ENCODE measurements at regions not wholly inside any gene's neighbourhood (a gene's known extent, or its start where the extent isn't known, plus 50 kb on each side); places are given as distances from the start of the nearest gene placed in this dataset.
"Not testable (repeated sequence)": the region's sequence is repeated elsewhere in the genome, so short reads cannot be mapped to it uniquely, and the experiment has no call there.

DNA sequence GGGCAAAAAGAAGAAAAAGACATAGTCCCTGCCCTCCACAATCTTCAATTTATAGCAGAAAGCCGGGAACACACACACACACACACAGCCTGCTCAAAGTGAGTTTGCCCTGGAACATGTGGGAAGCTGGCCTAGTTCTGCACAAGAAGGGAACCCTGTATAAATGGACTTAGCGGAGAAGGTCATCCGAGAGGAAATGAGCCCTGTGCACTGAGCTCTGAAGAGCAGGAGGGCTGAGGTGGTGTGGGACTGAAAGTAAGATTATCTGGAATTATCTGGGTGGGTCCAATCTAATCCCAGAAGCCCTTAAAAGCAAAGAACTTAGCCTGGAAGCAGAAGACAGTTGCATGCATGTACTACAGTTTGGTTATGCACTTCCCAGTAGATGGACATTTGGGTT lies 90.0 kb upstream of the CTSV start:
- no peak overlapping the region for H3K27ac ChIP-seq (ENCODE audit: poor library complexity, severe bottlenecking)
- no peak overlapping the region for H3K4me3 ChIP-seq (ENCODE audit: severe bottlenecking)
- H3K4me1 ChIP-seq (ENCODE audit: insufficient read depth, poor library complexity, severe bottlenecking) = no peaks in the 10 kb centered on the region
- DNase-seq (ENCODE audit: low spot score) = no peak
- TF ChIP-seq, protein P1, sequence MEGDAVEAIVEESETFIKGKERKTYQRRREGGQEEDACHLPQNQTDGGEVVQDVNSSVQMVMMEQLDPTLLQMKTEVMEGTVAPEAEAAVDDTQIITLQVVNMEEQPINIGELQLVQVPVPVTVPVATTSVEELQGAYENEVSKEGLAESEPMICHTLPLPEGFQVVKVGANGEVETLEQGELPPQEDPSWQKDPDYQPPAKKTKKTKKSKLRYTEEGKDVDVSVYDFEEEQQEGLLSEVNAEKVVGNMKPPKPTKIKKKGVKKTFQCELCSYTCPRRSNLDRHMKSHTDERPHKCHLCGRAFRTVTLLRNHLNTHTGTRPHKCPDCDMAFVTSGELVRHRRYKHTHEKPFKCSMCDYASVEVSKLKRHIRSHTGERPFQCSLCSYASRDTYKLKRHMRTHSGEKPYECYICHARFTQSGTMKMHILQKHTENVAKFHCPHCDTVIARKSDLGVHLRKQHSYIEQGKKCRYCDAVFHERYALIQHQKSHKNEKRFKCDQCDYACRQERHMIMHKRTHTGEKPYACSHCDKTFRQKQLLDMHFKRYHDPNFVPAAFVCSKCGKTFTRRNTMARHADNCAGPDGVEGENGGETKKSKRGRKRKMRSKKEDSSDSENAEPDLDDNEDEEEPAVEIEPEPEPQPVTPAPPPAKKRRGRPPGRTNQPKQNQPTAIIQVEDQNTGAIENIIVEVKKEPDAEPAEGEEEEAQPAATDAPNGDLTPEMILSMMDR (IDR thresholded peaks at IDR 0.05; ENCODE audit: poor library complexity, severe bottlenecking) = no peak
- ATAC-seq (ENCODE audit: low read depth) = no peak
- H3K27me3 ChIP-seq (ENCODE audit: insufficient read depth, poor library complexity, severe bottlenecking) = no peaks in the 10 kb centered on the region
- H3K36me3 ChIP-seq (ENCODE audit: low read depth) = no peaks in the 10 kb centered on the region
- no peaks in the 10 kb centered on the region for H3K9me3 ChIP-seq (ENCODE audit: severe bottlenecking)

DNA sequence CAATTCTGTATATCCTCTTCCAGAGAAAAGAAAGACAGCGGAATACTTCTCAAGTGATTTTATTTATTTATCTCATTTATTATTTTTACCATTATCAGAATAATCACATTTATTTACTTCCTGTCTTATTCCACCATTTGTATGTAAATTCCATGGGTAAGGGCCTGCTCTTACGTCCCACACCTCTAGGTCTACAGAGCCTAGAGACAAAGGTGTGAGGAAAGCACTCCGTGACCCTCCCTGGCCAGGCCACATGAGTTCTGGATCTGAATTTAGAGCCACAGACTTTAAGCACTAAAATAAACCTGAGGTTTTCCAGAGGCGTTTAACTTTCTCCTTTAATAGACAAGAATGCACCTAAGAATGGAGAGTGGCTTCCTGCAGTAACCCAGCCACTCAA lies 85.3 kb upstream of the CTSV start:
- H3K9me3 ChIP-seq (ENCODE audit: severe bottlenecking) = no peaks in the 10 kb centered on the region
- H3K27me3 ChIP-seq (ENCODE audit: insufficient read depth, poor library complexity, severe bottlenecking) = no peaks in the 10 kb centered on the region
- no peak overlapping the region for H3K27ac ChIP-seq (ENCODE audit: poor library complexity, severe bottlenecking)
- H3K4me3 ChIP-seq (ENCODE audit: severe bottlenecking) = no peak overlapping the region
- DNase-seq (ENCODE audit: low spot score) = no peak
- no peaks in the 10 kb centered on the region for H3K36me3 ChIP-seq (ENCODE audit: low read depth)
- TF ChIP-seq, protein P1 (IDR thresholded peaks at IDR 0.05; ENCODE audit: poor library complexity, severe bottlenecking) = no peak
- H3K4me1 ChIP-seq (ENCODE audit: insufficient read depth, poor library complexity, severe bottlenecking) = no peaks in the 10 kb centered on the region
- ATAC-seq (ENCODE audit: low read depth) = no peak

DNA sequence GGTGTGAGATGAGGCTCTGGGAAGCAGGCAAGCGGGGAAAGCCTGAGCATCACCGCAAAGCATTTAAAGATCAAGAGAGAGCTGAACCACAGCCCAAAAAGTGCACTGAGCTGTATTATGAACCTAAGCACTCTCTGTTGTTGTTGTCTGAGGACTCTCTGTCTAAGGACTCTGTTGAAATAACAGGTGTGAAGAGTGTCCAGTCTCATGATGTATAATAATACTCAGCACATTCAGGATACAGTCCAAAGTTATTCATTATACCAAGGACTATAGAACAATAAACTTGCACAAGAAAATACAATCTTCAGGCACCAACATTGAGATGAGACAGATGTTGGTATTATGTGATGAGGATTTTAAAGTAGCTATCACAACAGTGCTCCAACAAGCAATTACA lies 71.8 kb upstream of the CTSV start:
- Histone ChIP-seq H3K9me3 (ENCODE audit: severe bottlenecking) (no peaks in the 10 kb centered on the region), H3K36me3 (ENCODE audit: low read depth) (no peaks in the 10 kb centered on the region), H3K27ac (ENCODE audit: poor library complexity, severe bottlenecking) (no peak overlapping the region), H3K4me1 (ENCODE audit: insufficient read depth, poor library complexity, severe bottlenecking) (peaks cover under 1% of the 10 kb centered on the region), H3K27me3 (ENCODE audit: insufficient read depth, poor library complexity, severe bottlenecking) (no peaks in the 10 kb centered on the region), H3K4me3 (ENCODE audit: severe bottlenecking) (no peak overlapping the region)
- no peak for DNase-seq (ENCODE audit: low spot score)
- TF ChIP-seq, protein P1 (IDR thresholded peaks at IDR 0.05; ENCODE audit: poor library complexity, severe bottlenecking) = no peak
- ATAC-seq (ENCODE audit: low read depth) = no peak

DNA sequence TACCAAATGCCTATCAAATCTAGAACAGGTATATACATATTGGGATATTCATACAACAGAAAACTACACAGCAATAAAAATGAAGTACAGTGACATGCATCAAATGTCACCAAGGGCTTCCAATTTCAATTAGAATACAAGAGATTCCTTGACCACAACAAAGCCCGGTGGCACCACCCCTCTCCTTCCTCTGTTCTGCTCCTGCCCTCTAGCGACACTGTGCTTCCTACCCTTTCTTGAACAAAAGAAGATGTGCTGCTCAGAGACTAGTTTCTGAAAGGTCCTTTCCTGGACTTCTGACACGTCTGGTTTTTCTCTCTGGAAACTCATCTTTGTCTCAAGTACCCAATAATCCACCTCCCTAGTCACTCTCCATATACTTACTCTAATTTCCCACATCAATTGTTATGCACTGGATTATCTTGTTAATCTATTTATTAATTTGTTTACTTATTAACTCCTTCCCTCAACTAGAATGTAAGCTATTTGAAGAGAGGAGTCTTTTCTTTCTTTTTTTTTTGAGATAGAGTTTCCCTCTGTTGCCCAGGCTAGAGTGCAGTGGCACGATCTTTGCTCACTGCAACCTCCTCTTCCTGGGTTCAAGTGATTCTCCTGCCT lies 70.4 kb upstream of the CTSV start:
- Histone ChIP-seq H3K9me3 (ENCODE audit: severe bottlenecking) (no peaks in the 10 kb centered on the region), H3K4me3 (ENCODE audit: severe bottlenecking) (no peak overlapping the region), H3K27ac (ENCODE audit: poor library complexity, severe bottlenecking) (no peak overlapping the region), H3K27me3 (ENCODE audit: insufficient read depth, poor library complexity, severe bottlenecking) (no peaks in the 10 kb centered on the region), H3K36me3 (ENCODE audit: low read depth) (no peaks in the 10 kb centered on the region), H3K4me1 (ENCODE audit: insufficient read depth, poor library complexity, severe bottlenecking) (peaks cover 11% of the 10 kb centered on the region)
- TF ChIP-seq, protein P1 (IDR thresholded peaks at IDR 0.05; ENCODE audit: poor library complexity, severe bottlenecking) = peak; percentile 90
- DNase-seq (ENCODE audit: low spot score) (no peak), ATAC-seq (ENCODE audit: low read depth) (peak; percentile 83)

DNA sequence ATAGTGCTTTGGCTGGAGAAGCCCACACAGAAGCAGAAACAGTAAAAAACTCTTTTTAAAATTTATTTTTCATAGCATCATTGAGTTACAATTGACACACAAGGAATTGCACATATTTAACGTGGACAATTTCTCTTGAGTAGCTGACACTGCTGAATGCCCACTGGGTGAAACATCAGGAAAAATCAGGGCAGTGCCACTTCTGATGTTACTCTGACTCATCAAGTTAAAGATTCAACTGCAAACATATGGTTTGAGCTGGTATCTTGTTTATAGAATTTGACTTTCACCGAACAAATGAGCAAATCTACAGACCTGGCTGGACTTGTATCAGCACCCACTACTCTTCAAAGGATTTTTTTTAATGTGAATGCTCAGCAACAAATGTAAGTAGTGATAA lies 66.3 kb upstream of the CTSV start:
- Histone ChIP-seq H3K27ac (ENCODE audit: poor library complexity, severe bottlenecking) (peak overlapping the region; percentile 55), H3K4me1 (ENCODE audit: insufficient read depth, poor library complexity, severe bottlenecking) (peaks cover 11% of the 10 kb centered on the region)
- DNase-seq (ENCODE audit: low spot score); H3K27me3 ChIP-seq (ENCODE audit: insufficient read depth, poor library complexity, severe bottlenecking); H3K36me3 ChIP-seq (ENCODE audit: low read depth); H3K9me3 ChIP-seq (ENCODE audit: severe bottlenecking); H3K4me3 ChIP-seq (ENCODE audit: severe bottlenecking): not testable (repeated sequence)
- peak; percentile 97 for ATAC-seq (ENCODE audit: low read depth)

DNA sequence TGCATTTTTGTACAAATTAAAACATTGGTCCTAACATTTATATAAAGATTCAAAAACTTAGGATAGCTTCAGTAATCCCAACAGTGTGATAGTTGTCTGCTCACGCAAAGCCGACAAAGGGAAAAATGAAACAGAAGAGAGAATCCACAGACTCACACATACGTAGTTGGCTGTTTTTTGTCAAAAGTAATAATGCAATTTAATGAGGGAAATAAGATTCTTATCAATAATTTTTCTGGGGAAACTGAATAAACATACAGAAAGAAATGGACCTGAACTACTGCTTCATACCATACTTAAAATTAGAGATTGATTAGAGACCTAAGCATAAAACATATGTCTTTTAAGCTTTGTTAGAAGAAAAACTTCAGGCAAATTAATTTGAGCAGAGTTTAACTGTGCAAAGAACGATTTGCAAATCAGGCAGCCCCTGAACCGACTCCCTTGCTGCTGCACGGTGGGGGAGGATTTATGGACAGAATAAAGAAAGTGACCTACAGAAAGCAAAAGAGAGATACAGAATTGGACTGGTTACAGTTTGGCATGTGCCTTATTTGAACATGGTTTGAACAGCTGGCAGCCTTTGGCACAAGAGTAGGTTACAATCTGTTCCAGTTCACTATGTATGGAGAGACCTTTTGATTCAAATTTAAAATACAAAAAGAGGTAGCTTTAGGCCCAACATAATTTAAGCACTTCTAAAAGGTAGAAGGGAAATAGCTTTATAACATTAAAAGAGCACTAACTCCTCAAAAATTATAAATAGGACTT lies 64.9 kb upstream of the CTSV start:
- ATAC-seq (ENCODE audit: low read depth); H3K36me3 ChIP-seq (ENCODE audit: low read depth); H3K27me3 ChIP-seq (ENCODE audit: insufficient read depth, poor library complexity, severe bottlenecking); H3K4me3 ChIP-seq (ENCODE audit: severe bottlenecking); H3K9me3 ChIP-seq (ENCODE audit: severe bottlenecking); DNase-seq (ENCODE audit: low spot score); H3K27ac ChIP-seq (ENCODE audit: poor library complexity, severe bottlenecking): not testable (repeated sequence)
- peaks cover 11% of the 10 kb centered on the region for H3K4me1 ChIP-seq (ENCODE audit: insufficient read depth, poor library complexity, severe bottlenecking)

DNA sequence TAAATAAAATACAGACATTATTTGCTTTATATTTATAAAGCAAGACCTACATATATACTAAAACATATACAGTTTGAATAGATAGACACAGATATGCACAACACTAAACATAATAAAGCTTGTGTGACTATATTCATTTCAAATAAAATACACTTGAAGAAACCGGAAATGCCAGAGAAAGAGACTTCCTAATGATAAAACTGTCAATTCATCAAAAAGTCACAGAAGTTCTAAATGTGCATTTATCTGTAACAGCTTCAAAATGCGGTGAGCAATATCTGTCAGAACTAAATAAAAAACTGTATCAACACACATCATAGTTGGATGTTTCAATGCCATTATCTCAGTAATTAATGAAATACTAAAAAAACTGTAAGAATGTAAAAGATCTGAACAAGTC lies 60.6 kb upstream of the CTSV start:
- H3K27me3 ChIP-seq (ENCODE audit: insufficient read depth, poor library complexity, severe bottlenecking); H3K4me3 ChIP-seq (ENCODE audit: severe bottlenecking); H3K4me1 ChIP-seq (ENCODE audit: insufficient read depth, poor library complexity, severe bottlenecking); DNase-seq (ENCODE audit: low spot score); H3K36me3 ChIP-seq (ENCODE audit: low read depth); H3K9me3 ChIP-seq (ENCODE audit: severe bottlenecking); H3K27ac ChIP-seq (ENCODE audit: poor library complexity, severe bottlenecking); ATAC-seq (ENCODE audit: low read depth): not testable (repeated sequence)

Measured in RWPE2 (cell line).